Stimulated activated naive CD8-positive, alpha-beta T cell treated with anti-CD3 and anti-CD28 coated beads, Interleukin-15, amount 100 ng/mL, for 72 hours (primary cell): ENCODE measurements at regions not wholly inside any gene's neighbourhood (a gene's known extent, or its start where the extent isn't known, plus 50 kb on each side); places are given as distances from the start of the nearest gene placed in this dataset.
"Not testable (repeated sequence)": the region's sequence is repeated elsewhere in the genome, so short reads cannot be mapped to it uniquely, and the experiment has no call there.

Experiments
- ATAC-seq: fragments of 150-1000 bp; cut with Tn5 transposase; 2 replicates; pipeline ENCODE4 v1.10.0; 2021; ENCODE audit warnings: mild to moderate bottlenecking, moderate library complexity
- DNase-seq, 2 donors: peaks; one replicate each; pipeline ENCODE4 v3.0.0; 2021 to 2022
- H3K27ac Mint-ChIP-seq, 2 donors: one replicate each; pipeline ENCODE4 v1.8.0; 2022; ENCODE audit warnings: mild to moderate bottlenecking in 2 of 2, mixed read lengths in 2 of 2, moderate library complexity in 2 of 2
- H3K27me3 Mint-ChIP-seq: one replicate; pipeline ENCODE4 v1.8.0; 2022; ENCODE audit warnings: mixed read lengths
- H3K4me1 Mint-ChIP-seq: one replicate; pipeline ENCODE4 v1.8.0; 2022; ENCODE audit warnings: mild to moderate bottlenecking, mixed read lengths
- H3K4me3 Mint-ChIP-seq, 2 donors: one replicate each; pipeline ENCODE4 v1.8.0; 2022; ENCODE audit warnings: mild to moderate bottlenecking in 2 of 2, mixed read lengths in 2 of 2, moderate library complexity in 1 of 2
- H3K9me3 Mint-ChIP-seq, 2 donors: one replicate each; pipeline ENCODE4 v1.8.0; 2022; ENCODE audit warnings: mixed read lengths in 2 of 2

DNA sequence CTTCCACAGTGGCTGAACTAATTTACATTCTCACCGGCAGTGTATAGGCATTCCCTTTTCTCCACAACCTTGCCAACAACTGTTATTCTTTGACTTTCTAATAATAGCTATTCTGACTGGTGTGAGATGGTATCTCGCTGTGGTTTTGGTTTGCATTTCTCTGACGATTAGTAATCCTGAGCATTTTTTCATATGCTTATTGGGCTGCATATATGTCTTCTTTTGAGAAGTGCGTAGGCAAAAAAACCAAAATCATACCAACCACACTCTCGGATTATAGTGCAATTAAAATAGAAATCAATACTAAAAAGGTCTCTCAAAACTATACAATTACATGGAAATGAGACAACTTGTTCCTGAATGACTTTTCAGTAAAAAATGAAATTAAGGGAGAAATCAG, 74.8 kb upstream of the NBPF20 start:
- H3K4me1 Mint-ChIP-seq, H3K27me3 Mint-ChIP-seq, H3K9me3 Mint-ChIP-seq, H3K4me3 Mint-ChIP-seq, DNase-seq, H3K27ac Mint-ChIP-seq: not testable (repeated sequence)
- ATAC-seq: peak; percentile 72

GRCh38 chr1:145495077-145495871, 69.9 kb upstream of the NBPF20 start:
- not testable (repeated sequence) for ATAC-seq, H3K27ac Mint-ChIP-seq, H3K4me1 Mint-ChIP-seq, DNase-seq, H3K4me3 Mint-ChIP-seq, H3K27me3 Mint-ChIP-seq, H3K9me3 Mint-ChIP-seq

- H3K9me3 Mint-ChIP-seq, H3K4me1 Mint-ChIP-seq, H3K27ac Mint-ChIP-seq, DNase-seq: not testable (repeated sequence)
- Mint-ChIP-seq H3K4me3 (peak overlapping the region; percentile 67 to 75), H3K27me3 (peaks cover 10% of the 10 kb centered on the region)
- ATAC-seq: peak; percentile 31
Observed at GRCh38 chr1:145488193-145488933, 63.0 kb upstream of the NBPF20 start.

GRCh38 chr1:145487156-145487555, 61.8 kb upstream of the NBPF20 start:
- H3K4me1 Mint-ChIP-seq, H3K27ac Mint-ChIP-seq, H3K9me3 Mint-ChIP-seq: not testable (repeated sequence)
- Mint-ChIP-seq H3K27me3 (peaks cover 17% of the 10 kb centered on the region), H3K4me3 (peak overlapping the region; percentile 74)
- ATAC-seq (peak; percentile 64), DNase-seq (peak in 1 of 2 donors; percentile 13)

- not testable (repeated sequence) for ATAC-seq, H3K4me1 Mint-ChIP-seq, H3K27ac Mint-ChIP-seq, H3K9me3 Mint-ChIP-seq, H3K4me3 Mint-ChIP-seq, DNase-seq
- H3K27me3 Mint-ChIP-seq: peaks cover 18% of the 10 kb centered on the region
Observed at GRCh38 chr1:145484257-145484656, 58.9 kb upstream of the NBPF20 start.

DNA sequence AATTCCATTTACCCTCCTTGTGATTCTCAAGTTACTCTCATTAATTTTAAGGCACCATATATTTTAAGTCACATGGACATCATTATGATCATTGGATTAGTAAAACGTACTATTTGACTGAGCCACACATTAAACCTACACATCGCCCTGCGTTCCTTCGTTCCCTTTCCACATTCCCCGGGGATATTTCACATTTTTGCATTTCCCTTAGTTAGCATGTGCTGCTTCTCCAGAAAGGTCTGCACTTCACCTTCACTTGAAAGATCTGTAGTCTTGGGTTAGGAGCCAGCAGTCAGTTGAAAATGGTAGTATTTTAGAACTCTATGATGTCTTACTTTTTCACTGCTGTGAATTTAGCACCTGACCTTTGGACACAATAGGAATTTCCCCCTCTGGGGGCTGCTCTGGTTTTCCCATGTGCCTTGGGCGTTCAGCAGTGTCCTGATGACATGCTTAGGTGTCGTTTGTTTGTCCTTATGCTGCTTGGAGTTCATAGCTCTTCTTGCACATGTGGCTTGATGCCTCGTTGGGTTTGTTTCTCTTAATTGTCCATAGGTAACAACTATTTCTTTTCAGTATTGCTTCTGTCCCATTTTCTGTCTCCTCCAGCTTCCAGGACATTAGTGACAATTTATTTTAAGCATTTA, 56.9 kb upstream of the NBPF20 start:
- ATAC-seq, H3K4me3 Mint-ChIP-seq, DNase-seq, H3K27ac Mint-ChIP-seq, H3K4me1 Mint-ChIP-seq, H3K9me3 Mint-ChIP-seq: not testable (repeated sequence)
- peaks cover 18% of the 10 kb centered on the region for H3K27me3 Mint-ChIP-seq

GRCh38 chr1:145475962-145476361, 50.6 kb upstream of the NBPF20 start:
- ATAC-seq, H3K27ac Mint-ChIP-seq, H3K9me3 Mint-ChIP-seq, DNase-seq, H3K4me1 Mint-ChIP-seq: not testable (repeated sequence)
- Mint-ChIP-seq H3K4me3 (peak overlapping the region; percentile 83 to 90), H3K27me3 (peaks cover 18% of the 10 kb centered on the region)

GRCh38 chr1:145475369-145475915, 50.0 kb upstream of the NBPF20 start:
- peak; percentile 61 for ATAC-seq
- H3K4me1 Mint-ChIP-seq, H3K9me3 Mint-ChIP-seq: not testable (repeated sequence)
- Mint-ChIP-seq H3K27ac (peak overlapping the region in 1 of 2 donors; percentile 95), H3K27me3 (peaks cover 18% of the 10 kb centered on the region), H3K4me3 (peak overlapping the region; percentile 83 to 90)
- DNase-seq: peak in 1 of 2 donors; percentile 59
